SU-DHL-6 (cell line): ENCODE measurements at regions not wholly inside any gene's neighbourhood (a gene's known extent, or its start where the extent isn't known, plus 50 kb on each side); places are given as distances from the start of the nearest gene placed in this dataset.

Experiments used
- H2AFZ ChIP-seq: fragments of 200-600 bp; sonication (generic); 2 replicates; pipeline ENCODE4 v1.6.1; 2014; ENCODE audit warnings: low read depth, mild to moderate bottlenecking, moderate library complexity, mixed read lengths, antibody characterized with exemption, low read length; ENCODE audit not compliant: severe bottlenecking
- H3F3A ChIP-seq: fragments of 200-600 bp; shearing (Covaris generic); 2 replicates; pipeline ENCODE4 v1.6.0; 2016; ENCODE audit warnings: antibody characterized with exemption, mild to moderate bottlenecking; ENCODE audit not compliant: insufficient read depth
- H3K27ac ChIP-seq: fragments of 200-600 bp; sonication (generic); 2 replicates; pipeline ENCODE4 v1.5.1; 2016; ENCODE audit warnings: low read depth, mild to moderate bottlenecking, low read length, moderate library complexity, mixed read lengths
- H3K27me3 ChIP-seq: fragments of 200-600 bp; sonication (generic), shearing (Covaris generic); 2 replicates; pipeline ENCODE4 v1.6.0; 2014; ENCODE audit warnings: mild to moderate bottlenecking, low read length
- H3K36me3 ChIP-seq: fragments of 200-600 bp; sonication (generic); 2 replicates; pipeline ENCODE4 v1.6.1; 2014; ENCODE audit warnings: mild to moderate bottlenecking, low read length, mixed read lengths
- H3K4me2 ChIP-seq: fragments of 300-600, 200-600 bp; shearing (Covaris generic), sonication (generic); 2 replicates; pipeline ENCODE4 v1.6.0; 2014; ENCODE audit warnings: low read length, low read depth, mild to moderate bottlenecking; ENCODE audit not compliant: poor library complexity, severe bottlenecking
- H3K4me3 ChIP-seq: fragments of 200-600 bp; sonication (generic); 2 replicates; pipeline ENCODE4 v1.5.1; 2014; ENCODE audit warnings: antibody characterized with exemption, low read length, mild to moderate bottlenecking, mixed read lengths; ENCODE audit not compliant: insufficient read depth, poor library complexity, severe bottlenecking
- H3K79me2 ChIP-seq: fragments of 200-600 bp; sonication (generic); 2 replicates; pipeline ENCODE4 v1.6.1; 2014; ENCODE audit warnings: mild to moderate bottlenecking, low read length, moderate library complexity; ENCODE audit not compliant: insufficient read depth
- H3K9ac ChIP-seq: fragments of 200-600 bp; sonication (generic); 2 replicates; pipeline ENCODE4 v1.7.0; 2014; ENCODE audit warnings: mild to moderate bottlenecking, low read length
- H3K9me2 ChIP-seq: fragments of 200-600 bp; sonication (generic); replicated peaks from 2 replicates; pipeline ENCODE4 v1.6.1; 2014; ENCODE audit warnings: low read length; ENCODE audit not compliant: insufficient read depth
- H3K9me3 ChIP-seq: fragments of 200-600 bp; sonication (generic); 2 replicates; pipeline ENCODE4 v1.6.1; 2014; ENCODE audit warnings: low read length, mixed read lengths; ENCODE audit not compliant: insufficient read depth
- H4K20me1 ChIP-seq: fragments of 200-600 bp; sonication (generic); 2 replicates; pipeline ENCODE4 v1.6.1; 2014; ENCODE audit warnings: low read depth, mild to moderate bottlenecking, antibody characterized with exemption, low read length, moderate library complexity, mixed read lengths
- EZH2phosphoT487 ChIP-seq: fragments of 200-600 bp; sonication (generic), shearing (Covaris generic); conservative IDR thresholded peaks from 2 replicates; pipeline ENCODE4 v1.6.1; 2018; ENCODE audit warnings: mild to moderate bottlenecking, antibody characterized with exemption, low read length, moderate library complexity, mixed read lengths
- TF ChIP-seq, protein P1 (sequence below): fragments of 200-600 bp; sonication (generic); IDR thresholded peaks from one replicate; pipeline ENCODE4 v1.5.1; 2017; ENCODE audit warnings: antibody characterized with exemption, mild to moderate bottlenecking, low read length, moderate library complexity; ENCODE audit not compliant: insufficient read depth, poor library complexity, severe bottlenecking

DNA sequence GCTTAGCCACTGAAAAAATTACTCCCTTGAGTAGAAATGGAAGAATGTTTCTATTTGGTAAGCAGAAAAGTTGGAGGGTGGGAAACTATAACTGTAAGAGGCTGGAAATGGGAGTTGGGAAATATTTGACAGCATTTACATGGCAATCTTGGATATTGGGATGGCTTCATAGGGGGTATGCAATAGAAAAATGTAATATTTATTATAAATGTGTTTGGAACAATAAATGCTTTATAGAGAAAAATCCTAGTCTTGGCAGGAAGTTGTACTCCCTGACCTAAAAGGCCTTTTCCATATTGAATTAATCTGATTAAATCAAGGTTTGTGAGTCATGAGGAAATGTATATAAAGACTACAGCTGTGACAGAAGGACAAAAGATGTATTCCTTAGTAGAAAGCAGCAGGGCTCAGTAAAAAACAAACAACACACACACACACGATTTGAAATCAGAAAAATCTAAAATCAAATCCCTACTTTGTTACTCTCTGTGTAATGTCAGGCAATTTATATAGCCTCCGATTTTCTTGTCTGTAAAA, 272.3 kb downstream of the CD109 start:
- H2AFZ ChIP-seq = no peak overlapping the region
- H3K9me3 ChIP-seq = no peaks in the 10 kb centered on the region
- no peaks in the 10 kb centered on the region for H4K20me1 ChIP-seq
- H3K27ac ChIP-seq = no peak overlapping the region
- H3K4me3 ChIP-seq = no peak overlapping the region
- no peaks in the 10 kb centered on the region for H3K27me3 ChIP-seq
- TF ChIP-seq EZH2phosphoT487 = no peak
- TF ChIP-seq, protein P1, sequence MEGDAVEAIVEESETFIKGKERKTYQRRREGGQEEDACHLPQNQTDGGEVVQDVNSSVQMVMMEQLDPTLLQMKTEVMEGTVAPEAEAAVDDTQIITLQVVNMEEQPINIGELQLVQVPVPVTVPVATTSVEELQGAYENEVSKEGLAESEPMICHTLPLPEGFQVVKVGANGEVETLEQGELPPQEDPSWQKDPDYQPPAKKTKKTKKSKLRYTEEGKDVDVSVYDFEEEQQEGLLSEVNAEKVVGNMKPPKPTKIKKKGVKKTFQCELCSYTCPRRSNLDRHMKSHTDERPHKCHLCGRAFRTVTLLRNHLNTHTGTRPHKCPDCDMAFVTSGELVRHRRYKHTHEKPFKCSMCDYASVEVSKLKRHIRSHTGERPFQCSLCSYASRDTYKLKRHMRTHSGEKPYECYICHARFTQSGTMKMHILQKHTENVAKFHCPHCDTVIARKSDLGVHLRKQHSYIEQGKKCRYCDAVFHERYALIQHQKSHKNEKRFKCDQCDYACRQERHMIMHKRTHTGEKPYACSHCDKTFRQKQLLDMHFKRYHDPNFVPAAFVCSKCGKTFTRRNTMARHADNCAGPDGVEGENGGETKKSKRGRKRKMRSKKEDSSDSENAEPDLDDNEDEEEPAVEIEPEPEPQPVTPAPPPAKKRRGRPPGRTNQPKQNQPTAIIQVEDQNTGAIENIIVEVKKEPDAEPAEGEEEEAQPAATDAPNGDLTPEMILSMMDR = no peak
- no peaks in the 10 kb centered on the region for H3F3A ChIP-seq
- H3K79me2 ChIP-seq = no peaks in the 10 kb centered on the region
- H3K4me2 ChIP-seq = no peak overlapping the region
- no peak overlapping the region for H3K9ac ChIP-seq
- no peaks in the 10 kb centered on the region for H3K36me3 ChIP-seq
- H3K9me2 ChIP-seq = no peaks in the 10 kb centered on the region

DNA sequence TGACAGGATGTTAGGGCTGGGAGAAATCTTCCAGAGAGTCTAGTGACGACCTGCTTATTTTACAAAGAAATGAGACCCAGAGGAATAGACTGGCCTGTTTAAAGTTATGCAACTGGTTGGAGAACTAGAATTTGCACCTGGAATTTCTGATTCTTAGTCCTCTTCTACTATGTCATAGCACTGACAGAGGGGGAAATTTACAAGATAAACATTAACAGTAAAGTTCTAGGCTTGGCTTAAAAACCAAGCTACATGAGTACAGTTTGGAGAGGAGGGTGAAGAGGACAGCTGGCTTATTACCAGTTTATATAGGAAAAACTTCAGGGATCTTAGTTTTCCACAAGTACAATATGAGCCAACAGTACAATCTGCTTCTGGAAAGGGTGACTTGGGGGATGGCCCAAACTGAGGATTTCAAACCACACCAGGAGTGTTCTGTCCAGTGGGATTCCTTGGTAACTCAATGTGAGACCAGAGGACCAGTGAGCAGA, 269.6 kb downstream of the CD109 start:
- no peaks in the 10 kb centered on the region for H3K36me3 ChIP-seq
- no peaks in the 10 kb centered on the region for H4K20me1 ChIP-seq
- no peak overlapping the region for H3K4me2 ChIP-seq
- H3K9me2 ChIP-seq = no peaks in the 10 kb centered on the region
- H2AFZ ChIP-seq = no peak overlapping the region
- H3K9me3 ChIP-seq = no peaks in the 10 kb centered on the region
- H3K4me3 ChIP-seq = no peak overlapping the region
- no peaks in the 10 kb centered on the region for H3F3A ChIP-seq
- H3K79me2 ChIP-seq = no peaks in the 10 kb centered on the region
- no peak overlapping the region for H3K9ac ChIP-seq
- TF ChIP-seq, protein P1 = no peak
- TF ChIP-seq EZH2phosphoT487 = no peak
- no peak overlapping the region for H3K27ac ChIP-seq
- H3K27me3 ChIP-seq = no peaks in the 10 kb centered on the region

DNA sequence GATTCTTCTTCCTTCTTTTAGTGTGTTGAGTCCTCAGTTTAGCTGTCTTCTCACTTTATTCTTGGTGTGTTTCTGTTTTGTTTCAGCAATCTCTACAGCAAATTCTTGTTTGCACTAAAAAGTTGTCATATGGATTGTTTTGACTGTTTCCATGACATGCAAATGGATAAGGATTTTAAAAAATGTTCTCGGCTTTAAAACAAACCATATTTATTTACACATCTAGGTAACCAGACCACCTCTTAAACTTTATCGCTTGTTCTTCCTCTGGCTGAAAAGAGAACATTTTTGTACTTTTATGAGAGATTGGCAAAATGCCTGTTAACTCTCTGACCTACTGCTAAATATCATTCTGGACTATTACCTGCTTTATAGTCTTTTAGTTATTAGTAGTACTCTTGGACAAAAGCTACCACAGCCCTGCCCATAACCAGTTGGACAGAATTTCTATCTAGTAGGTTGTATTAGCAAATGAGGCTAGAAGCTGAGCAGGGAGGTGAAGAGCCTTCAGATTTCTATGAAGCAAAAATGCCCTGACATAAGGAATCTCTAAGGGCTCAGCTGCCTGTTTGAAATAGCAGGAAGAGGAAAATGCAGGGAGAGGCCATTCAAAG, 268.3 kb downstream of the CD109 start:
- no peaks in the 10 kb centered on the region for H4K20me1 ChIP-seq
- TF ChIP-seq EZH2phosphoT487 = no peak
- TF ChIP-seq, protein P1 = no peak
- H3K4me2 ChIP-seq = no peak overlapping the region
- no peaks in the 10 kb centered on the region for H3K79me2 ChIP-seq
- H3K9me2 ChIP-seq = no peaks in the 10 kb centered on the region
- H3F3A ChIP-seq = no peaks in the 10 kb centered on the region
- H3K4me3 ChIP-seq = no peak overlapping the region
- H3K27ac ChIP-seq = no peak overlapping the region
- no peaks in the 10 kb centered on the region for H3K27me3 ChIP-seq
- no peak overlapping the region for H3K9ac ChIP-seq
- no peaks in the 10 kb centered on the region for H3K36me3 ChIP-seq
- H3K9me3 ChIP-seq = no peaks in the 10 kb centered on the region
- H2AFZ ChIP-seq = no peak overlapping the region
